ENCODE measurements at regions not wholly inside any gene's neighbourhood (a gene's known extent, or its start where the extent isn't known, plus 50 kb on each side); places are given as distances from the start of the nearest gene placed in this dataset.

- TF ChIP-seq MTA2 (IDR thresholded peaks at IDR 0.05; ENCODE audit: low read depth) (no peak), ZBTB33 (IDR thresholded peaks at IDR 0.05) (no peak), FOXM1 (IDR thresholded peaks at IDR 0.05; ENCODE audit: low read depth, low read length) (no peak), ATF3 (IDR thresholded peaks at IDR 0.05; ENCODE audit: borderline replicate concordance, extremely low read depth, low read depth, low read length) (no peak), MAX (IDR thresholded peaks at IDR 0.05; ENCODE audit: low read depth, low read length) (no peak), HDAC2 (IDR thresholded peaks at IDR 0.05) (no peak), CHD1 (IDR thresholded peaks at IDR 0.05; ENCODE audit: low read depth, low read length) (no peak), CTCF (IDR thresholded peaks at IDR 0.05 in 2 of 3, conservative IDR thresholded peaks at IDR 0.05 in 1 of 3; ENCODE audit: control insufficient read depth in 2 of 3, extremely low read depth in 1 of 3, insufficient read depth in 1 of 3, low read depth in 3 of 3, low read length in 3 of 3) (no peak), RCOR1 (conservative IDR thresholded peaks at IDR 0.05; ENCODE audit: low read depth, low read length) (no peak), IRF3 (IDR thresholded peaks at IDR 0.05) (no peak), ZNF687 (IDR thresholded peaks at IDR 0.05) (no peak), POLR2AphosphoS5 (IDR thresholded peaks at IDR 0.05; ENCODE audit: low read length) (no peak), ZZZ3 (IDR thresholded peaks at IDR 0.05; ENCODE audit: control insufficient read depth, insufficient read length, low read depth) (no peak)
These were observed 90.9 kb downstream of the BAMBI start for GRCh38 chr10:28768227-28768626.

Measured in GM12878 (cell line).